Astrocyte of the cerebellum (primary cell): ENCODE measurements at regions not wholly inside any gene's neighbourhood (a gene's known extent, or its start where the extent isn't known, plus 50 kb on each side); places are given as distances from the start of the nearest gene placed in this dataset.

ENCODE experiments used
- DNase-seq: peaks from one replicate; pipeline ENCODE4 v3.0.0-alpha.2; 2011; ENCODE audit warnings: low read depth
- H3K4me3 ChIP-seq: 2 replicates; pipeline ENCODE4 v1.5.1; 2011; ENCODE audit warnings: mild to moderate bottlenecking, low read depth, low read length, moderate library complexity
- CTCF ChIP-seq: IDR thresholded peaks from 2 replicates; pipeline ENCODE4 v1.5.1; 2012; ENCODE audit warnings: low read length, low read depth, moderate library complexity, mild to moderate bottlenecking; ENCODE audit errors: missing control alignments
- in situ Hi-C: cut with HindIII; loops from 2 replicates; pipeline ENCODE4 v1.10.0; 2017; ENCODE audit warnings: low sequenced_read_pairs

- no peak overlapping the region for H3K4me3 ChIP-seq
- no peak for DNase-seq
- in situ Hi-C loops, result no loop called here
- no peak for TF ChIP-seq CTCF
Observed at GRCh38 chr11:134752526-134752925, 340.5 kb upstream of the B3GAT1 start.

- H3K4me3 ChIP-seq, result no peak overlapping the region
- no peak for DNase-seq
- no peak for TF ChIP-seq CTCF
- in situ Hi-C loops, result no loop called here
Observed at GRCh38 chr11:134751766-134752165, 339.7 kb upstream of the B3GAT1 start.

GRCh38 chr11:134751031-134751585 lies 339.1 kb upstream of the B3GAT1 start:
- no peak overlapping the region for H3K4me3 ChIP-seq
- DNase-seq, result no peak
- no peak for TF ChIP-seq CTCF
- in situ Hi-C loops, result no loop called here

GRCh38 chr11:134750619-134751018 lies 338.6 kb upstream of the B3GAT1 start:
- in situ Hi-C loops, result no loop called here
- no peak for DNase-seq
- no peak overlapping the region for H3K4me3 ChIP-seq
- TF ChIP-seq CTCF, result no peak

- no peak for DNase-seq
- in situ Hi-C loops, result loop anchor here (5.0 to 10.0 kb wide), 2 partner anchors 107 to 174 kb away; no protein-coding TSS in a partner anchor
- no peak overlapping the region for H3K4me3 ChIP-seq
- TF ChIP-seq CTCF, result no peak
Observed at GRCh38 chr11:134749040-134749839, 337.2 kb upstream of the B3GAT1 start.

GRCh38 chr11:134746609-134747008 lies 334.6 kb upstream of the B3GAT1 start:
- DNase-seq, result no peak
- no peak for TF ChIP-seq CTCF
- no peak overlapping the region for H3K4me3 ChIP-seq
- in situ Hi-C loops, result loop anchor here (5.0 to 10.0 kb wide), 2 partner anchors 104 to 172 kb away; no protein-coding TSS in a partner anchor
